CD4-positive, CD25-positive, alpha-beta regulatory T cell (primary cell): ENCODE measurements at regions not wholly inside any gene's neighbourhood (a gene's known extent, or its start where the extent isn't known, plus 50 kb on each side); places are given as distances from the start of the nearest gene placed in this dataset.

Experiments
- ATAC-seq, 2 donors: fragments of 150-1000 bp; cut with Tn5 transposase; one replicate each; pipeline ENCODE4 v1.10.0; 2021; ENCODE audit warnings: low read depth in 2 of 2, moderate number of reproducible peaks in 2 of 2, moderate library complexity in 1 of 2
- DNase-seq, 3 donors: peaks; one replicate each; pipeline versions ENCODE4 v3.0.0 to v3.0.0-alpha.2; 2012 to 2022; ENCODE audit warnings: mixed read lengths in 1 of 3
- H3K27ac ChIP-seq: one replicate; pipeline ENCODE4 v1.7.0; 2013; ENCODE audit warnings: mild to moderate bottlenecking, low read length; ENCODE audit not compliant: insufficient read depth, poor library complexity, severe bottlenecking
- H3K27me3 ChIP-seq: one replicate; pipeline ENCODE4 v1.7.0; 2013; ENCODE audit warnings: low read length; ENCODE audit not compliant: control insufficient read depth, insufficient read depth
- H3K36me3 ChIP-seq: one replicate; pipeline ENCODE4 v1.7.0; 2013; ENCODE audit warnings: mild to moderate bottlenecking, low read length, moderate library complexity; ENCODE audit not compliant: control insufficient read depth, insufficient read depth
- H3K4me1 ChIP-seq: 2 replicates; pipeline ENCODE4 v1.7.0; 2013; ENCODE audit warnings: mild to moderate bottlenecking, low read length; ENCODE audit not compliant: insufficient read depth, control insufficient read depth, poor library complexity, severe bottlenecking
- H3K4me3 ChIP-seq: one replicate; pipeline ENCODE4 v1.7.0; 2013; ENCODE audit warnings: low read depth, mild to moderate bottlenecking, low read length, moderate library complexity
- H3K9me3 ChIP-seq, 2 experiments: 1 replicate in 1 of 2; 2 replicates in 1 of 2; pipeline ENCODE4 v1.7.0; 2013; ENCODE audit warnings: low read length in 2 of 2, mild to moderate bottlenecking in 1 of 2, moderate library complexity in 1 of 2; ENCODE audit not compliant: control insufficient read depth in 2 of 2
- H3K27ac Mint-ChIP-seq, 3 donors: one replicate each; pipeline ENCODE4 v1.8.0; 2020 to 2022; ENCODE audit warnings: mild to moderate bottlenecking in 3 of 3, mixed read lengths in 3 of 3, moderate library complexity in 2 of 3
- H3K27me3 Mint-ChIP-seq: one replicate; pipeline ENCODE4 v1.8.0; 2022; ENCODE audit warnings: mild to moderate bottlenecking, mixed read lengths
- H3K36me3 Mint-ChIP-seq: one replicate; pipeline ENCODE4 v1.8.0; 2020; ENCODE audit warnings: mixed read lengths
- H3K4me1 Mint-ChIP-seq, 4 donors: one replicate each; pipeline ENCODE4 v1.8.0; 2020 to 2022; ENCODE audit warnings: mixed read lengths in 4 of 4, mild to moderate bottlenecking in 1 of 4
- H3K4me3 Mint-ChIP-seq, 4 donors: one replicate each; pipeline ENCODE4 v1.8.0; 2020 to 2022; ENCODE audit warnings: mild to moderate bottlenecking in 4 of 4, mixed read lengths in 4 of 4, moderate library complexity in 3 of 4
- H3K9me3 Mint-ChIP-seq, 7 donors: one replicate each; pipeline ENCODE4 v1.8.0; 2020 to 2022; ENCODE audit warnings: mixed read lengths in 7 of 7, mild to moderate bottlenecking in 3 of 7, moderate library complexity in 2 of 7

- Mint-ChIP-seq H3K4me1 (no peaks in the 10 kb centered on the region), H3K9me3 (peaks cover 2 to 22% (median 8%) of the 10 kb centered on the region in 7 donors), H3K36me3 (no peaks in the 10 kb centered on the region), H3K27ac (no peak overlapping the region), H3K4me3 (no peak overlapping the region), H3K27me3 (no peaks in the 10 kb centered on the region)
- H3K9me3 ChIP-seq: peaks cover 5 to 7% of the 10 kb centered on the region in 2 experiments
- no peaks in the 10 kb centered on the region for H3K27me3 ChIP-seq
- DNase-seq (no peak), ATAC-seq (no peak)
- no peaks in the 10 kb centered on the region for H3K36me3 ChIP-seq
- no peaks in the 10 kb centered on the region for H3K4me1 ChIP-seq
- no peak overlapping the region for H3K4me3 ChIP-seq
- H3K27ac ChIP-seq: no peak overlapping the region
These were observed 137.0 kb upstream of the CTNNA2 start for GRCh38 chr2:79375817-79376216.

GRCh38 chr2:79373358-79374130, 139.3 kb upstream of the CTNNA2 start:
- no peak overlapping the region for H3K4me3 Mint-ChIP-seq
- no peak overlapping the region for H3K27ac ChIP-seq
- H3K9me3 ChIP-seq: peaks cover 0 to 10% of the 10 kb centered on the region in 2 experiments
- H3K9me3 Mint-ChIP-seq: peaks cover 2 to 20% (median 14%) of the 10 kb centered on the region in 7 donors
- no peak overlapping the region for H3K4me3 ChIP-seq
- H3K27ac Mint-ChIP-seq: no peak overlapping the region
- H3K27me3 ChIP-seq: no peaks in the 10 kb centered on the region
- H3K27me3 Mint-ChIP-seq: no peaks in the 10 kb centered on the region
- no peaks in the 10 kb centered on the region for H3K4me1 Mint-ChIP-seq
- H3K4me1 ChIP-seq: no peaks in the 10 kb centered on the region
- no peak for DNase-seq
- ATAC-seq: no peak
- H3K36me3 ChIP-seq: no peaks in the 10 kb centered on the region
- H3K36me3 Mint-ChIP-seq: peaks cover 4% of the 10 kb centered on the region

GRCh38 chr2:79370976-79371538, 141.8 kb upstream of the CTNNA2 start:
- Histone ChIP-seq H3K4me3 (no peak overlapping the region), H3K9me3 (peaks cover 2 to 16% of the 10 kb centered on the region in 2 experiments), H3K27me3 (no peaks in the 10 kb centered on the region), H3K36me3 (no peaks in the 10 kb centered on the region), H3K4me1 (no peaks in the 10 kb centered on the region), H3K27ac (no peak overlapping the region)
- Mint-ChIP-seq H3K4me1 (no peaks in the 10 kb centered on the region), H3K4me3 (no peak overlapping the region), H3K27ac (no peak overlapping the region), H3K27me3 (no peaks in the 10 kb centered on the region), H3K9me3 (peaks cover 2 to 30% (median 18%) of the 10 kb centered on the region in 7 donors), H3K36me3 (peaks cover 4% of the 10 kb centered on the region)
- no peak for DNase-seq
- ATAC-seq: no peak

- Histone ChIP-seq H3K36me3 (no peaks in the 10 kb centered on the region), H3K4me3 (no peak overlapping the region), H3K27ac (no peak overlapping the region), H3K27me3 (no peaks in the 10 kb centered on the region), H3K4me1 (no peaks in the 10 kb centered on the region), H3K9me3 (peaks cover 2 to 12% of the 10 kb centered on the region in 2 experiments)
- Mint-ChIP-seq H3K4me3 (no peak overlapping the region), H3K27ac (no peak overlapping the region), H3K36me3 (peaks cover 4% of the 10 kb centered on the region), H3K4me1 (no peaks in the 10 kb centered on the region), H3K27me3 (no peaks in the 10 kb centered on the region), H3K9me3 (peaks cover 0 to 28% (median 13%) of the 10 kb centered on the region in 7 donors)
- no peak for DNase-seq
- ATAC-seq: no peak
These were observed 143.7 kb upstream of the CTNNA2 start for GRCh38 chr2:79369127-79369526.

GRCh38 chr2:79368116-79368630, 144.7 kb upstream of the CTNNA2 start:
- Histone ChIP-seq H3K27me3 (no peaks in the 10 kb centered on the region), H3K9me3 (peaks cover 2 to 16% of the 10 kb centered on the region in 2 experiments), H3K4me3 (no peak overlapping the region), H3K27ac (no peak overlapping the region), H3K36me3 (no peaks in the 10 kb centered on the region), H3K4me1 (no peaks in the 10 kb centered on the region)
- no peak for ATAC-seq
- Mint-ChIP-seq H3K27ac (no peak overlapping the region), H3K27me3 (no peaks in the 10 kb centered on the region), H3K9me3 (peaks cover 0 to 28% (median 13%) of the 10 kb centered on the region in 7 donors), H3K4me3 (no peak overlapping the region), H3K36me3 (peaks cover 4% of the 10 kb centered on the region), H3K4me1 (no peaks in the 10 kb centered on the region)
- no peak for DNase-seq

GRCh38 chr2:79359419-79359818, 153.4 kb upstream of the CTNNA2 start:
- Mint-ChIP-seq H3K27me3 (no peaks in the 10 kb centered on the region), H3K36me3 (no peaks in the 10 kb centered on the region), H3K9me3 (peaks cover 0 to 15% (median 4%) of the 10 kb centered on the region in 7 donors), H3K4me1 (no peaks in the 10 kb centered on the region), H3K4me3 (no peak overlapping the region), H3K27ac (no peak overlapping the region)
- H3K27me3 ChIP-seq: no peaks in the 10 kb centered on the region
- no peaks in the 10 kb centered on the region for H3K36me3 ChIP-seq
- H3K4me1 ChIP-seq: no peaks in the 10 kb centered on the region
- H3K9me3 ChIP-seq: peaks cover 5 to 6% of the 10 kb centered on the region in 2 experiments
- no peak overlapping the region for H3K27ac ChIP-seq
- no peak overlapping the region for H3K4me3 ChIP-seq
- ATAC-seq: no peak
- no peak for DNase-seq

GRCh38 chr2:79355569-79355968, 157.3 kb upstream of the CTNNA2 start:
- Mint-ChIP-seq H3K36me3 (no peaks in the 10 kb centered on the region), H3K27ac (no peak overlapping the region), H3K4me3 (no peak overlapping the region), H3K27me3 (no peaks in the 10 kb centered on the region), H3K9me3 (peaks cover 3 to 33% (median 9%) of the 10 kb centered on the region in 7 donors), H3K4me1 (no peaks in the 10 kb centered on the region)
- Histone ChIP-seq H3K4me3 (no peak overlapping the region), H3K27me3 (no peaks in the 10 kb centered on the region), H3K9me3 (peaks cover 0 to 6% of the 10 kb centered on the region in 2 experiments), H3K36me3 (no peaks in the 10 kb centered on the region), H3K4me1 (no peaks in the 10 kb centered on the region), H3K27ac (no peak overlapping the region)
- ATAC-seq: no peak
- no peak for DNase-seq
